ENCODE measurements at regions not wholly inside any gene's neighbourhood (a gene's known extent, or its start where the extent isn't known, plus 50 kb on each side); places are given as distances from the start of the nearest gene placed in this dataset.

DNA sequence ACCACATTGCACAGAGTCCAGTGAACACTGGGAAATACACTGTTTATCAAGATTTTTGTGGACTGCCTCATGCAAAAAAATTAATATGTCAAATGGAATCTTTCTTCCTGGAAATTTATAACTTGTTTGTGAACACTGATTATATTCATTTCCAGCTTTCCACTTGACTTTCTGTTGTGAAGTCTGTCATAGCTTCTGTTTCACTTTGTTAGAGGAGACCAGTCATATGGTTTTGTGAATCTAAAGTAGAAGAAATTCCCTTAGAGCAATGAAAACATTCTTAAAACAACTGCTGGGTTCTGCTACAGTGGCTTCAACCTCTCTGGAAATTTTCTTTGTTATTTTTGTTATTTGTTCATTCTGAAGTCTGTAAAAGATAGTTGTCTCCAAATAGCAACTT lies 349.5 kb upstream of the NFE2L3 start:
- no peak overlapping the region for H3K27ac ChIP-seq
- no peaks in the 10 kb centered on the region for H3K36me3 ChIP-seq (ENCODE audit: low read depth, missing control alignments)
- no peak for DNase-seq
- TF ChIP-seq POLR2A (IDR thresholded peaks at IDR 0.05), result no peak
- TF ChIP-seq, protein P1, sequence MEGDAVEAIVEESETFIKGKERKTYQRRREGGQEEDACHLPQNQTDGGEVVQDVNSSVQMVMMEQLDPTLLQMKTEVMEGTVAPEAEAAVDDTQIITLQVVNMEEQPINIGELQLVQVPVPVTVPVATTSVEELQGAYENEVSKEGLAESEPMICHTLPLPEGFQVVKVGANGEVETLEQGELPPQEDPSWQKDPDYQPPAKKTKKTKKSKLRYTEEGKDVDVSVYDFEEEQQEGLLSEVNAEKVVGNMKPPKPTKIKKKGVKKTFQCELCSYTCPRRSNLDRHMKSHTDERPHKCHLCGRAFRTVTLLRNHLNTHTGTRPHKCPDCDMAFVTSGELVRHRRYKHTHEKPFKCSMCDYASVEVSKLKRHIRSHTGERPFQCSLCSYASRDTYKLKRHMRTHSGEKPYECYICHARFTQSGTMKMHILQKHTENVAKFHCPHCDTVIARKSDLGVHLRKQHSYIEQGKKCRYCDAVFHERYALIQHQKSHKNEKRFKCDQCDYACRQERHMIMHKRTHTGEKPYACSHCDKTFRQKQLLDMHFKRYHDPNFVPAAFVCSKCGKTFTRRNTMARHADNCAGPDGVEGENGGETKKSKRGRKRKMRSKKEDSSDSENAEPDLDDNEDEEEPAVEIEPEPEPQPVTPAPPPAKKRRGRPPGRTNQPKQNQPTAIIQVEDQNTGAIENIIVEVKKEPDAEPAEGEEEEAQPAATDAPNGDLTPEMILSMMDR (IDR thresholded peaks at IDR 0.05), result no peak
- intact Hi-C loops (cut with DNase I; ENCODE audit: low total_unique reads), result no loop called here
- no peaks in the 10 kb centered on the region for H3K27me3 ChIP-seq
- no peak overlapping the region for H3K4me3 ChIP-seq
- H3K4me1 ChIP-seq, result no peaks in the 10 kb centered on the region
- H3K9me3 ChIP-seq, result no peaks in the 10 kb centered on the region

DNA sequence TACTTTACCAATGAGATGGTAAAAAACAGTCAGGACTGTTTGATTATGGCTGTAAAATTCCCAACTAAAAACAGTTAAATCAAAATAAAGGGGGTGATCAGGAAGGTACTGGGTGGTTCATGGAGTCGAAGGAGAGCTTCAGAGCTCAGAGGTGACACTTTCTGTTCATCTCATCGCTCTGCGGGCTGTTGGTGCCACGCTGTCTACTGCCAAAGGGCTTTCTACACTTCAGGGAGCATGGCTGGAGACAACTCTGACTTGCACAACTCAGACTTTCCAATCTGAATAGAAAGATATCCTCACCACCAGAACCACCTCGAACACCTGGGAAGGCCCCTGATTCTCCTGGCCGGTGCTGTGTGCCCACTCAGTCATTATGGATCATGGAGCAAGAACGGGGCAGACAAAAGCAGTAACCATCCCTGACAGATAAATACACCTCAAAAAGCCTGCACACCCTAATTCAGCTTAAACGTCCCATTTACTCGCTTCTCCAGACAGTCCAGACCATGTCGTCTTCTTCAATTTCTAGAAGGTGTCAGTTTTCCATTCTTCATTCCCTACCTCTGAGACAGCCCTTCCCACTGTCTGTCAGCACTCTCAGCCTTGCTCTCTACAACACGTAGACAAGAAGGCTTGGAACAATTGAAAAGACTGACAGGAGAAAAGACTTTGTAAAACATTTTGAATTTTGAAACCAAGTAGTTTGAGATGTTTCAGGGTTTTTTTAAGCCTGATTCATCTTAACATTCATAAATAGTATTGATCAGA lies 348.7 kb upstream of the NFE2L3 start:
- Histone ChIP-seq H3K4me1 (no peaks in the 10 kb centered on the region), H3K27me3 (no peaks in the 10 kb centered on the region), H3K36me3 (ENCODE audit: low read depth, missing control alignments) (no peaks in the 10 kb centered on the region), H3K4me3 (no peak overlapping the region), H3K9me3 (no peaks in the 10 kb centered on the region), H3K27ac (no peak overlapping the region)
- 83 to 87% methylated on average over 11 of the region's 11 CpGs for WGBS, 2 donors
- DNase-seq, result no peak
- intact Hi-C loops (cut with DNase I; ENCODE audit: low total_unique reads), result no loop called here
- TF ChIP-seq, protein P1 (IDR thresholded peaks at IDR 0.05), result no peak
- TF ChIP-seq POLR2A (IDR thresholded peaks at IDR 0.05), result no peak

DNA sequence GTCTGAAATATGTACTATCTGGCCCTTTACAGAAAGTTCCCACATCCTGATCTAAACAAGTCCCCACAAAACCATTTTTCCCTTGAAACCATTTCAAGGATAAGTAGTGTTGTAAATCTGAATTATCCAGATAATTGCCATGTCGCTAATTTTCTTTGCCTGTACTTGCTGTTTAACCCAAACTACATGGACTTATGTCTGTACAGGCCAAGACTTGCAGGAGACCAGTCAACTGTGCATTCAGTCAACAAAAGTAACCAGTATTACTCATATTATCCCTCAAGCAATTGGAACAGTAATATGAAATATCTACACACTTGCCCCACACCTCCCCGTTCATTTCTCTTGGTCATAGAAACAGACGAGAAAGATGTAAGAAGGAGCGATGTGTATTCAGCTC lies 347.8 kb upstream of the NFE2L3 start:
- Histone ChIP-seq H3K27ac (no peak overlapping the region), H3K27me3 (no peaks in the 10 kb centered on the region), H3K9me3 (no peaks in the 10 kb centered on the region), H3K4me1 (no peaks in the 10 kb centered on the region), H3K4me3 (no peak overlapping the region), H3K36me3 (ENCODE audit: low read depth, missing control alignments) (no peaks in the 10 kb centered on the region)
- no peak for DNase-seq
- intact Hi-C loops (cut with DNase I; ENCODE audit: low total_unique reads), result no loop called here
- WGBS, 2 donors, result 83 to 85% methylated on average over 4 of the region's 4 CpGs
- TF ChIP-seq POLR2A (IDR thresholded peaks at IDR 0.05), result no peak

DNA sequence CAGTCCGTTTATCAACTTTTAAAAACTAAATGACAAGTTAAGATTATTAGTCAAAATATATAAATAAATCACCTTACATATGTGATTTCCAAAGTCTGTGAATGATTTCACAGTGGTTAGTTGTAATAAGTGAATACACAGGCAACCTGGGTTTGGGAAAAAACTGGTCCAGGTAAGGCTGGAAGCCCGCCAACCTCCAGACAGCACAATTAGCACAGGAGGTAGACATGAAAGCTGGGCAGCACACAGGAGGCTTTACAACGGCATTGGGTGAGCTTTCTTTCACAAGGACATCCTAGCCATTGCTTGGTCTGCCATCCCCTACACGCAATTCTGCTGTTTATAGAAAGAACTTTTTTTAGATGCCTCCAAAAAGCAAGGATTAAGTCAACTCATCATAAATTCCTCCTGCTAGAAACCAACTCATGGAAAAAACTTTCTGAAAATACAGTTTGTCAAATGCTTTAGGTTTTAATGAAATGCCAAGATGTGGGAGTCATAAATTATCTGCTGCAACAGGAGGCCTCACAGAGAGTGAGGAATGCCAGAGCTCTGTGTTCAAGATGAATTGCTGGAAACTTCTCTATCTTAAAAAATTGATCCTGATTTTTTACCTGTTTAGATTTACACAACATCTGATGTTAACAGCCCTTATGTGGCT lies 346.8 kb upstream of the NFE2L3 start:
- Histone ChIP-seq H3K27me3 (no peaks in the 10 kb centered on the region), H3K36me3 (ENCODE audit: low read depth, missing control alignments) (no peaks in the 10 kb centered on the region), H3K27ac (no peak overlapping the region), H3K4me3 (no peak overlapping the region), H3K9me3 (no peaks in the 10 kb centered on the region), H3K4me1 (no peaks in the 10 kb centered on the region)
- TF ChIP-seq, protein P1 (IDR thresholded peaks at IDR 0.05), result no peak
- TF ChIP-seq POLR2A (IDR thresholded peaks at IDR 0.05), result no peak
- intact Hi-C loops (cut with DNase I; ENCODE audit: low total_unique reads), result no loop called here
- WGBS, 2 donors, result 79 to 87% methylated on average over 4 of the region's 4 CpGs
- DNase-seq, result no peak

DNA sequence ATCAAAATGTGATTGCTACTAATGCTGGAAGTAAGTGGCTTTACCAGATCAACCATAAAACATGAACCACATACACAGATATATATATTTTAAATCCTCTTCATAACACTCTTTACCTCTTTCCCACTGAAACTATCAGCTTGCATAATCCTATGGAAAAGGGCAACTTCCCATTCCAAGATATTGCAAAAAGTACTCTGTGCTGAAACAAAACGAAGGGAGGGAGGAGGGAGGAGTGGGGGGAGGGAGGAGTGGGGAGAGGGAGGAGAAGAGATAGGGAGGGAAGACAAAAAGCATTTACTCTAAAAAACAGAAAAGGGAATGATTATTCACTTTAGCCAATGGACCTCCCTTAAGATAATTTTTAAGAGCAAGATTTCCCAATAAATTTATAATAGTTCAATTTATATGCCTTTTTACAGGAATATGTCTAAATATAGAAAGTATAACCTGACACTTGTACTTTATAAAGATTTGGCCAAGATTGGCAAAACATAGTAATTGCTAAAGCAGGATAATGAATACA lies 344.8 kb upstream of the NFE2L3 start:
- intact Hi-C loops (cut with DNase I; ENCODE audit: low total_unique reads), result no loop called here
- DNase-seq, result no peak
- Histone ChIP-seq H3K27me3 (no peaks in the 10 kb centered on the region), H3K9me3 (no peaks in the 10 kb centered on the region), H3K4me1 (no peaks in the 10 kb centered on the region), H3K4me3 (no peak overlapping the region), H3K27ac (no peak overlapping the region), H3K36me3 (ENCODE audit: low read depth, missing control alignments) (no peaks in the 10 kb centered on the region)
- TF ChIP-seq POLR2A (IDR thresholded peaks at IDR 0.05), result no peak
- TF ChIP-seq, protein P1 (IDR thresholded peaks at IDR 0.05), result no peak
- 25 to 42% methylated on average over 1 of the region's 1 CpG for WGBS, 2 donors

Measured in testis (tissue), 2 donors.